Neural cell (in vitro differentiated cells): ENCODE measurements at regions not wholly inside any gene's neighbourhood (a gene's known extent, or its start where the extent isn't known, plus 50 kb on each side); places are given as distances from the start of the nearest gene placed in this dataset.

ENCODE experiments used
- H2AFZ ChIP-seq: fragments of 200-600, 300-800 bp; sonication (generic), shearing (Covaris generic); 2 replicates; pipeline ENCODE4 v1.6.0; 2014; ENCODE audit warnings: low read depth, mild to moderate bottlenecking, antibody characterized with exemption, low read length, moderate library complexity
- H3F3A ChIP-seq: fragments of 200-600 bp; shearing (Covaris generic); 2 replicates; pipeline ENCODE4 v1.6.1; 2016; ENCODE audit warnings: mild to moderate bottlenecking, moderate library complexity, mixed read lengths, antibody characterized with exemption, low read length; ENCODE audit not compliant: insufficient read depth, poor library complexity, severe bottlenecking
- H3K27ac ChIP-seq: fragments of 200-600, 300-800 bp; sonication (generic), shearing (Covaris generic); 2 replicates; pipeline ENCODE4 v1.5.1; 2014; ENCODE audit warnings: mild to moderate bottlenecking, low read length, moderate library complexity
- H3K27me3 ChIP-seq: fragments of 300-800, 200-600 bp; sonication (generic), shearing (Covaris generic); 2 replicates; pipeline ENCODE4 v1.6.0; 2014; ENCODE audit warnings: mild to moderate bottlenecking, low read depth, low read length, moderate library complexity; ENCODE audit not compliant: insufficient read depth
- H3K36me3 ChIP-seq: fragments of 300-800, 200-600 bp; sonication (generic), shearing (Covaris generic); 2 replicates; pipeline ENCODE4 v1.5.1; 2014; ENCODE audit warnings: mild to moderate bottlenecking, antibody characterized with exemption, low read length, moderate library complexity; ENCODE audit not compliant: insufficient read depth
- H3K4me2 ChIP-seq: fragments of 300-800, 200-600 bp; sonication (generic), shearing (Covaris generic); 2 replicates; pipeline ENCODE4 v1.6.0; 2014; ENCODE audit warnings: mild to moderate bottlenecking, low read length
- H3K4me3 ChIP-seq: fragments of 300-800, 200-600 bp; sonication (generic), shearing (Covaris generic); 2 replicates; pipeline ENCODE4 v1.5.1; 2014; ENCODE audit warnings: mild to moderate bottlenecking, low read length, moderate library complexity
- H3K79me2 ChIP-seq: fragments of 200-600 bp; shearing (Covaris generic); replicated peaks from 2 replicates; pipeline ENCODE4 v1.6.0; 2014; ENCODE audit warnings: mild to moderate bottlenecking, low read length, moderate library complexity; ENCODE audit not compliant: insufficient read depth
- H3K9ac ChIP-seq: fragments of 300-800, 200-600 bp; sonication (generic), shearing (Covaris generic); 2 replicates; pipeline ENCODE4 v1.6.1; 2016; ENCODE audit warnings: mild to moderate bottlenecking, low read length, mixed read lengths
- H3K9me2 ChIP-seq: fragments of 200-600 bp; shearing (Covaris generic); 2 replicates; pipeline ENCODE4 v1.6.1; 2016; ENCODE audit warnings: mild to moderate bottlenecking, low read length, mixed read lengths; ENCODE audit not compliant: insufficient read depth
- H3K9me3 ChIP-seq: fragments of 200-600, 300-800 bp; sonication (generic), shearing (Covaris generic); 2 replicates; pipeline ENCODE4 v1.6.1; 2016; ENCODE audit warnings: mild to moderate bottlenecking, mixed run types, low read length, moderate library complexity, mixed read lengths
- H4K20me1 ChIP-seq: fragments of 200-600 bp; shearing (Covaris generic); 2 replicates; pipeline ENCODE4 v1.6.1; 2016; ENCODE audit warnings: mild to moderate bottlenecking, mixed run types; ENCODE audit not compliant: insufficient read depth
- CTCF ChIP-seq: fragments of 450-650 bp; IDR thresholded peaks from 2 replicates; pipeline ENCODE4 v1.5.1; 2014; ENCODE audit warnings: antibody characterized with exemption, mild to moderate bottlenecking, moderate library complexity; ENCODE audit not compliant: poor library complexity, severe bottlenecking
- EP300 ChIP-seq: fragments of 450-650 bp; conservative IDR thresholded peaks from 2 replicates; pipeline ENCODE4 v1.6.1; 2014; ENCODE audit warnings: antibody characterized with exemption, mild to moderate bottlenecking, moderate library complexity; ENCODE audit not compliant: poor library complexity, severe bottlenecking
- EZH2 ChIP-seq: fragments of 200-600, 300-800 bp; shearing (Covaris generic), sonication (generic); IDR thresholded peaks from 2 replicates; pipeline ENCODE4 v1.6.1; 2014; ENCODE audit warnings: antibody characterized with exemption, low read length, borderline replicate concordance, mild to moderate bottlenecking; ENCODE audit not compliant: insufficient read depth, poor library complexity, severe bottlenecking
- MXI1 ChIP-seq: fragments of 450-650 bp; conservative IDR thresholded peaks from 2 replicates; pipeline ENCODE4 v1.6.1; 2014; ENCODE audit warnings: antibody characterized with exemption, mild to moderate bottlenecking; ENCODE audit not compliant: poor library complexity, severe bottlenecking
- POLR2AphosphoS5 ChIP-seq: IDR thresholded peaks from 2 replicates; pipeline ENCODE4 v1.6.1; 2012
- RAD21 ChIP-seq: fragments of 450-650 bp; conservative IDR thresholded peaks from 2 replicates; pipeline ENCODE4 v1.6.1; 2014; ENCODE audit warnings: antibody characterized with exemption, mild to moderate bottlenecking, moderate library complexity
- REST ChIP-seq: IDR thresholded peaks from 2 replicates; pipeline ENCODE4 v1.6.1; 2012; ENCODE audit warnings: borderline replicate concordance
- SMC3 ChIP-seq: fragments of 450-650 bp; conservative IDR thresholded peaks from 2 replicates; pipeline ENCODE4 v1.6.1; 2014; ENCODE audit warnings: antibody characterized with exemption, mild to moderate bottlenecking, moderate library complexity; ENCODE audit not compliant: poor library complexity
- TAF1 ChIP-seq: IDR thresholded peaks from 2 replicates; pipeline ENCODE4 v1.6.1; 2012; ENCODE audit warnings: low read depth

- TF ChIP-seq RAD21: no peak
These were observed 212.4 kb downstream of the TRAM1L1 start (continued) for GRCh38 chr4:116872941-116873340.

- H3K27ac ChIP-seq: no peak overlapping the region
- H3K4me3 ChIP-seq: no peak overlapping the region
- no peaks in the 10 kb centered on the region for H3F3A ChIP-seq
- no peaks in the 10 kb centered on the region for H3K27me3 ChIP-seq
- H3K36me3 ChIP-seq: no peaks in the 10 kb centered on the region
- TF ChIP-seq EP300 (no peak), CTCF (no peak), TAF1 (no peak), REST (no peak)
- H3K79me2 ChIP-seq: no peaks in the 10 kb centered on the region
- no peaks in the 10 kb centered on the region for H3K9me2 ChIP-seq
- no peak overlapping the region for H3K9ac ChIP-seq
- H4K20me1 ChIP-seq: no peaks in the 10 kb centered on the region
- no peak overlapping the region for H3K4me2 ChIP-seq
- H2AFZ ChIP-seq: no peak overlapping the region
- no peaks in the 10 kb centered on the region for H3K9me3 ChIP-seq
These were observed 213.1 kb downstream of the TRAM1L1 start for GRCh38 chr4:116872308-116872707.

GRCh38 chr4:116870686-116871085 lies 214.7 kb downstream of the TRAM1L1 start:
- Histone ChIP-seq H3K4me2 (no peak overlapping the region), H3K27ac (no peak overlapping the region), H3K9me3 (no peaks in the 10 kb centered on the region), H3K9ac (no peak overlapping the region), H3K79me2 (no peaks in the 10 kb centered on the region), H3K36me3 (no peaks in the 10 kb centered on the region), H3K9me2 (no peaks in the 10 kb centered on the region), H4K20me1 (no peaks in the 10 kb centered on the region), H2AFZ (no peak overlapping the region), H3F3A (no peaks in the 10 kb centered on the region), H3K4me3 (no peak overlapping the region), H3K27me3 (no peaks in the 10 kb centered on the region)
- TF ChIP-seq EP300: no peak
- TF ChIP-seq POLR2AphosphoS5: no peak
- TF ChIP-seq RAD21: no peak
- no peak for TF ChIP-seq SMC3
- no peak for TF ChIP-seq REST
- TF ChIP-seq MXI1: no peak
- no peak for TF ChIP-seq TAF1
- TF ChIP-seq EZH2: no peak
- TF ChIP-seq CTCF: no peak
